NCI-H2196 treated with DMSO at 0.1 percent for 48 hours (cell line): ENCODE measurements at regions not wholly inside any gene's neighbourhood (a gene's known extent, or its start where the extent isn't known, plus 50 kb on each side); places are given as distances from the start of the nearest gene placed in this dataset.
A peak's percentile ranks its signal among the peaks of the same experiment; 100 is the strongest.

ENCODE experiments used
- DNase-seq: peaks from one replicate; lab custom pipeline; 2025; ENCODE audit not compliant: unreplicated experiment; lab: John Stamatoyannopoulos, UW

- no peak for DNase-seq
These were observed 146.8 kb downstream of the FAM43A start for GRCh38 chr3:194832346-194833104.

- DNase-seq: no peak
These were observed 147.6 kb downstream of the FAM43A start for GRCh38 chr3:194833114-194833910.

- no peak for DNase-seq
These were observed 151.0 kb downstream of the FAM43A start for GRCh38 chr3:194836661-194837060.

GRCh38 chr3:194837457-194838127 lies 151.9 kb downstream of the FAM43A start:
- no peak for DNase-seq

- DNase-seq: no peak
These were observed 152.6 kb downstream of the FAM43A start for GRCh38 chr3:194838236-194838635.

GRCh38 chr3:194840661-194841514 lies 155.2 kb downstream of the FAM43A start:
- DNase-seq: no peak

- no peak for DNase-seq
These were observed 155.8 kb downstream of the FAM43A start for GRCh38 chr3:194841515-194841841.

- DNase-seq: no peak
These were observed 157.9 kb downstream of the FAM43A start for GRCh38 chr3:194843556-194843955.

GRCh38 chr3:194844046-194844445 lies 158.4 kb downstream of the FAM43A start:
- no peak for DNase-seq

GRCh38 chr3:194849166-194849875 lies 163.6 kb downstream of the FAM43A start:
- DNase-seq: no peak

- peak; percentile 89 for DNase-seq
These were observed 165.6 kb downstream of the FAM43A start for GRCh38 chr3:194851254-194851653.

GRCh38 chr3:194851941-194852340 lies 166.3 kb downstream of the FAM43A start:
- no peak for DNase-seq

GRCh38 chr3:194852345-194852744 lies 166.7 kb downstream of the FAM43A start:
- DNase-seq: no peak

GRCh38 chr3:194852831-194853508 lies 167.3 kb downstream of the FAM43A start:
- peak; percentile 56 for DNase-seq

GRCh38 chr3:194854206-194854605 lies 168.5 kb downstream of the FAM43A start:
- DNase-seq: no peak

GRCh38 chr3:194854659-194855390 lies 169.1 kb downstream of the FAM43A start:
- no peak for DNase-seq

- DNase-seq: no peak
These were observed 170.6 kb downstream of the FAM43A start for GRCh38 chr3:194856296-194856695.

- DNase-seq: no peak
These were observed 171.9 kb downstream of the FAM43A start for GRCh38 chr3:194857469-194858113.

- no peak for DNase-seq
These were observed 172.7 kb downstream of the FAM43A start for GRCh38 chr3:194858382-194858781.
